T-helper 2 cell treated with Interferon-gamma antibody and Interleukin-4, amounts not matched to agents 5 μg/mL and 100 μg/mL, for 36 hours (primary cell): ENCODE measurements at regions not wholly inside any gene's neighbourhood (a gene's known extent, or its start where the extent isn't known, plus 50 kb on each side); places are given as distances from the start of the nearest gene placed in this dataset.
"Not testable (repeated sequence)": the region's sequence is repeated elsewhere in the genome, so short reads cannot be mapped to it uniquely, and the experiment has no call there.

Experiments used
- DNase-seq: peaks from one replicate; pipeline ENCODE4 v3.0.0; 2021; ENCODE audit warnings: low spot score
- H3K27ac Mint-ChIP-seq: one replicate; pipeline ENCODE4 v1.8.0; 2021; ENCODE audit warnings: mild to moderate bottlenecking, mixed read lengths
- H3K27me3 Mint-ChIP-seq: one replicate; pipeline ENCODE4 v1.8.0; 2021; ENCODE audit warnings: low read depth, mixed read lengths
- H3K36me3 Mint-ChIP-seq: one replicate; pipeline ENCODE4 v1.8.0; 2021; ENCODE audit warnings: low read depth, mixed read lengths
- H3K4me1 Mint-ChIP-seq: one replicate; pipeline ENCODE4 v1.8.0; 2021; ENCODE audit warnings: low read depth, mixed read lengths
- H3K4me3 Mint-ChIP-seq: one replicate; pipeline ENCODE4 v1.8.0; 2022; ENCODE audit warnings: mild to moderate bottlenecking, moderate library complexity, mixed read lengths
- H3K9me3 Mint-ChIP-seq: one replicate; pipeline ENCODE4 v1.8.0; 2021; ENCODE audit warnings: mixed read lengths

GRCh38 chr20:51950926-51951325 is 148.6 kb upstream of the SALL4 start:
- peaks cover 7% of the 10 kb centered on the region for H3K4me1 Mint-ChIP-seq
- no peak overlapping the region for H3K4me3 Mint-ChIP-seq
- H3K9me3 Mint-ChIP-seq, result peaks cover 5% of the 10 kb centered on the region
- H3K36me3 Mint-ChIP-seq, result no peaks in the 10 kb centered on the region
- peaks cover 8% of the 10 kb centered on the region for H3K27me3 Mint-ChIP-seq
- no peak for DNase-seq
- H3K27ac Mint-ChIP-seq, result no peak overlapping the region

GRCh38 chr20:51946586-51946985 is 144.3 kb upstream of the SALL4 start:
- no peak overlapping the region for H3K27ac Mint-ChIP-seq
- H3K9me3 Mint-ChIP-seq, result no peaks in the 10 kb centered on the region
- peaks cover 9% of the 10 kb centered on the region for H3K4me1 Mint-ChIP-seq
- no peak for DNase-seq
- peaks cover 8% of the 10 kb centered on the region for H3K27me3 Mint-ChIP-seq
- no peaks in the 10 kb centered on the region for H3K36me3 Mint-ChIP-seq
- no peak overlapping the region for H3K4me3 Mint-ChIP-seq

- no peak for DNase-seq
- Mint-ChIP-seq H3K27ac (no peak overlapping the region), H3K9me3 (no peaks in the 10 kb centered on the region), H3K4me3 (no peak overlapping the region), H3K4me1 (peaks cover 9% of the 10 kb centered on the region), H3K27me3 (peaks cover 8% of the 10 kb centered on the region), H3K36me3 (no peaks in the 10 kb centered on the region)
These were observed 143.6 kb upstream of the SALL4 start for GRCh38 chr20:51945881-51946280.

- DNase-seq, result no peak
- no peaks in the 10 kb centered on the region for H3K9me3 Mint-ChIP-seq
- H3K4me3 Mint-ChIP-seq, result no peak overlapping the region
- H3K27ac Mint-ChIP-seq, result no peak overlapping the region
- peaks cover 8% of the 10 kb centered on the region for H3K27me3 Mint-ChIP-seq
- no peaks in the 10 kb centered on the region for H3K36me3 Mint-ChIP-seq
- peaks cover 9% of the 10 kb centered on the region for H3K4me1 Mint-ChIP-seq
These were observed 142.9 kb upstream of the SALL4 start for GRCh38 chr20:51945177-51945576.

GRCh38 chr20:51943761-51944160 is 141.4 kb upstream of the SALL4 start:
- Mint-ChIP-seq H3K27ac (no peak overlapping the region), H3K9me3 (no peaks in the 10 kb centered on the region), H3K36me3 (no peaks in the 10 kb centered on the region), H3K4me1 (peaks cover 9% of the 10 kb centered on the region), H3K4me3 (no peak overlapping the region), H3K27me3 (no peaks in the 10 kb centered on the region)
- no peak for DNase-seq

- not testable (repeated sequence) for H3K4me3 Mint-ChIP-seq, H3K27me3 Mint-ChIP-seq, H3K4me1 Mint-ChIP-seq, H3K36me3 Mint-ChIP-seq, H3K27ac Mint-ChIP-seq, H3K9me3 Mint-ChIP-seq, DNase-seq
These were observed 141.0 kb upstream of the SALL4 start for GRCh38 chr20:51943326-51943725.

- H3K4me1 Mint-ChIP-seq, result peaks cover 1% of the 10 kb centered on the region
- H3K27me3 Mint-ChIP-seq, result no peaks in the 10 kb centered on the region
- H3K9me3 Mint-ChIP-seq, result no peaks in the 10 kb centered on the region
- no peaks in the 10 kb centered on the region for H3K36me3 Mint-ChIP-seq
- H3K4me3 Mint-ChIP-seq, result no peak overlapping the region
- H3K27ac Mint-ChIP-seq, result no peak overlapping the region
- DNase-seq, result no peak
These were observed 139.2 kb upstream of the SALL4 start for GRCh38 chr20:51941503-51941902.

- no peaks in the 10 kb centered on the region for H3K36me3 Mint-ChIP-seq
- H3K4me3 Mint-ChIP-seq, result no peak overlapping the region
- no peak for DNase-seq
- H3K4me1 Mint-ChIP-seq, result no peaks in the 10 kb centered on the region
- H3K27me3 Mint-ChIP-seq, result no peaks in the 10 kb centered on the region
- no peak overlapping the region for H3K27ac Mint-ChIP-seq
- no peaks in the 10 kb centered on the region for H3K9me3 Mint-ChIP-seq
These were observed 136.9 kb upstream of the SALL4 start for GRCh38 chr20:51939259-51939585.

GRCh38 chr20:51938559-51939258 is 136.4 kb upstream of the SALL4 start:
- Mint-ChIP-seq H3K36me3 (no peaks in the 10 kb centered on the region), H3K27me3 (no peaks in the 10 kb centered on the region), H3K27ac (no peak overlapping the region), H3K4me1 (no peaks in the 10 kb centered on the region), H3K9me3 (no peaks in the 10 kb centered on the region), H3K4me3 (no peak overlapping the region)
- no peak for DNase-seq

- no peak for DNase-seq
- Mint-ChIP-seq H3K27me3 (no peaks in the 10 kb centered on the region), H3K4me3 (no peak overlapping the region), H3K36me3 (no peaks in the 10 kb centered on the region), H3K27ac (no peak overlapping the region), H3K4me1 (no peaks in the 10 kb centered on the region), H3K9me3 (no peaks in the 10 kb centered on the region)
These were observed 135.5 kb upstream of the SALL4 start for GRCh38 chr20:51937779-51938178.

GRCh38 chr20:51936377-51936776 is 134.1 kb upstream of the SALL4 start:
- no peaks in the 10 kb centered on the region for H3K4me1 Mint-ChIP-seq
- no peak overlapping the region for H3K4me3 Mint-ChIP-seq
- no peaks in the 10 kb centered on the region for H3K36me3 Mint-ChIP-seq
- no peaks in the 10 kb centered on the region for H3K27me3 Mint-ChIP-seq
- no peaks in the 10 kb centered on the region for H3K9me3 Mint-ChIP-seq
- no peak for DNase-seq
- no peak overlapping the region for H3K27ac Mint-ChIP-seq

GRCh38 chr20:51935003-51935358 is 132.7 kb upstream of the SALL4 start:
- Mint-ChIP-seq H3K4me3 (no peak overlapping the region), H3K36me3 (no peaks in the 10 kb centered on the region), H3K27ac (no peak overlapping the region), H3K4me1 (no peaks in the 10 kb centered on the region), H3K27me3 (no peaks in the 10 kb centered on the region), H3K9me3 (no peaks in the 10 kb centered on the region)
- DNase-seq, result no peak

GRCh38 chr20:51934301-51935002 is 132.1 kb upstream of the SALL4 start:
- Mint-ChIP-seq H3K9me3 (no peaks in the 10 kb centered on the region), H3K4me3 (no peak overlapping the region), H3K27ac (no peak overlapping the region), H3K27me3 (no peaks in the 10 kb centered on the region), H3K36me3 (no peaks in the 10 kb centered on the region), H3K4me1 (no peaks in the 10 kb centered on the region)
- no peak for DNase-seq

GRCh38 chr20:51931371-51931781 is 129.1 kb upstream of the SALL4 start:
- Mint-ChIP-seq H3K27ac (no peak overlapping the region), H3K4me3 (no peak overlapping the region)

GRCh38 chr20:51930775-51931174 is 128.5 kb upstream of the SALL4 start:
- no peaks in the 10 kb centered on the region for H3K4me1 Mint-ChIP-seq
- DNase-seq, result no peak
- H3K36me3 Mint-ChIP-seq, result no peaks in the 10 kb centered on the region

More at GRCh38 chr20:51931371-51931781, 129.1 kb upstream of the SALL4 start:
- no peaks in the 10 kb centered on the region for H3K27me3 Mint-ChIP-seq
- H3K4me1 Mint-ChIP-seq, result no peaks in the 10 kb centered on the region
- no peak for DNase-seq
- no peaks in the 10 kb centered on the region for H3K36me3 Mint-ChIP-seq
- H3K9me3 Mint-ChIP-seq, result no peaks in the 10 kb centered on the region

More at GRCh38 chr20:51930775-51931174, 128.5 kb upstream of the SALL4 start:
- Mint-ChIP-seq H3K27me3 (no peaks in the 10 kb centered on the region), H3K27ac (no peak overlapping the region), H3K4me3 (no peak overlapping the region), H3K9me3 (no peaks in the 10 kb centered on the region)
